MM.1S (cell line): ENCODE measurements at regions not wholly inside any gene's neighbourhood (a gene's known extent, or its start where the extent isn't known, plus 50 kb on each side); places are given as distances from the start of the nearest gene placed in this dataset.

Experiments
- EZH2 ChIP-seq: fragments of 300-600 bp; sonication (generic); optimal IDR thresholded peaks from 2 replicates; pipeline ENCODE3; 2017; ENCODE audit warnings: low read depth, mild to moderate bottlenecking, antibody characterized with exemption, low read length, mixed read lengths
- EZH2phosphoT487 ChIP-seq: fragments of 300-600 bp; sonication (generic); IDR thresholded peaks from 2 replicates; pipeline ENCODE4 v1.6.1; 2018; ENCODE audit warnings: antibody characterized with exemption, low read length
- TF ChIP-seq, protein P1 (sequence below): fragments of 300-600 bp; sonication (generic); IDR thresholded peaks from 2 replicates; pipeline ENCODE4 v1.5.1; 2016; ENCODE audit warnings: antibody characterized with exemption, low read length, mixed read lengths

DNA sequence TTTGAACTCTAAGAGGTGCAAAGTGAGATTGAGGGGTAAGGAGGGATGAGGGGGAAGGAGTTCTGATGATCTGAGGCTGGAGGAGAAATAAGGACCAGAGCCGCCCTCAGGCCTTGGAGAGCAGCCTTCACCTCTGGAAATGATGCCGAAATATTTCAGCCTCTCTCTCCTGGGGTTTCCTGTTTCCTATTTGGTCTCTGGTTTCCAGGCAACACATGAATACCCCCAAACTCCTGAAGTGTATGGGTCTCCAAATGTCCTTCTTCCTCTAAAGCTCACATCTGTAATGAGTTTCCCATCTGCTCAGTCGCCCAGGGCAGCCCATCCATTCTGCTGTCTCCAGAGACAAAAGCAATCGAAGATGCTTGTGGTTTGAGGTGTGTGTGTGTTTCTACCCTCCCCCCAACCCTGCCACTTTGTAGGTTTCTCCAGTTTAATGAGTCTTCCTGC lies 52.0 kb upstream of the FAM20B start:
- TF ChIP-seq, protein P1, sequence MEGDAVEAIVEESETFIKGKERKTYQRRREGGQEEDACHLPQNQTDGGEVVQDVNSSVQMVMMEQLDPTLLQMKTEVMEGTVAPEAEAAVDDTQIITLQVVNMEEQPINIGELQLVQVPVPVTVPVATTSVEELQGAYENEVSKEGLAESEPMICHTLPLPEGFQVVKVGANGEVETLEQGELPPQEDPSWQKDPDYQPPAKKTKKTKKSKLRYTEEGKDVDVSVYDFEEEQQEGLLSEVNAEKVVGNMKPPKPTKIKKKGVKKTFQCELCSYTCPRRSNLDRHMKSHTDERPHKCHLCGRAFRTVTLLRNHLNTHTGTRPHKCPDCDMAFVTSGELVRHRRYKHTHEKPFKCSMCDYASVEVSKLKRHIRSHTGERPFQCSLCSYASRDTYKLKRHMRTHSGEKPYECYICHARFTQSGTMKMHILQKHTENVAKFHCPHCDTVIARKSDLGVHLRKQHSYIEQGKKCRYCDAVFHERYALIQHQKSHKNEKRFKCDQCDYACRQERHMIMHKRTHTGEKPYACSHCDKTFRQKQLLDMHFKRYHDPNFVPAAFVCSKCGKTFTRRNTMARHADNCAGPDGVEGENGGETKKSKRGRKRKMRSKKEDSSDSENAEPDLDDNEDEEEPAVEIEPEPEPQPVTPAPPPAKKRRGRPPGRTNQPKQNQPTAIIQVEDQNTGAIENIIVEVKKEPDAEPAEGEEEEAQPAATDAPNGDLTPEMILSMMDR: no peak
- TF ChIP-seq EZH2 (no peak), EZH2phosphoT487 (no peak)
